ENCODE measurements at regions not wholly inside any gene's neighbourhood (a gene's known extent, or its start where the extent isn't known, plus 50 kb on each side); places are given as distances from the start of the nearest gene placed in this dataset.

DNA sequence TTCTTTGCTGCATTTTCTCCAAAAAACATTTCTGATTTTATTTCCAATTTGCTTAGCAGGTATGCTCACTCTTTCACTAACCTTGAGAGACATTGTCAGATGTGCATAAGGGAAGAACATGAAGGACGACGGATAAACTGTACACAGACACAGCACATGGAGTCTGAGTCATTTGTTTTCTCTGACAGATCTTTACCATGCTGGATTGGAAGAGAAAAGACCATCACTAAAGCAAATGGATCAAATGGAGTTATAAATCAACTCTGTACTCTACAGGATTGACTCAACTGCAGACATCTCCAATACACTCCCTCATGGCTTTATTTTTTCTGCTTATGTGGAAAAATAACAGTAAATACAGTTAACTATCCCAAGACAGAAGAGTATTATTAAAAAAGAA lies 90.2 kb upstream of the CTSC start:
- BruUV-seq (replicated peaks): no TSS peak
- Histone ChIP-seq H3K4me1 (ENCODE audit: control insufficient read depth in 1 of 2, insufficient read depth in 2 of 2, low read length in 2 of 2) (no peaks in the 10 kb centered on the region), H3K27me3 (ENCODE audit: insufficient read depth, low read length) (no peaks in the 10 kb centered on the region), H3K9me2 (ENCODE audit: insufficient read depth) (no peaks in the 10 kb centered on the region), H3K4me2 (ENCODE audit: low read length) (no peak overlapping the region), H2AFZ (ENCODE audit: low read depth, low read length, poor library complexity, severe bottlenecking) (no peak overlapping the region), H3K9ac (ENCODE audit: low read length) (no peak overlapping the region), H4K20me1 (ENCODE audit: insufficient read depth) (no peaks in the 10 kb centered on the region), H3K27ac (ENCODE audit: low read depth, low read length) (no peak overlapping the region), H3K9me3 (ENCODE audit: control insufficient read depth in 1 of 2, insufficient read depth in 1 of 2, low read depth in 1 of 2, low read length in 2 of 2) (no peaks in the 10 kb centered on the region), H3K79me2 (ENCODE audit: insufficient read depth, low read length) (no peaks in the 10 kb centered on the region), H3K4me3 (replicated peaks in 1 of 2; ENCODE audit: low read depth in 1 of 2, low read length in 2 of 2) (no peak overlapping the region), H3K36me3 (ENCODE audit: control insufficient read depth in 1 of 2, insufficient read depth in 2 of 2, low read length in 2 of 2) (no peaks in the 10 kb centered on the region)
- ChIA-PET CTCF (no interaction called here), POLR2A (no interaction called here), RAD21 (ENCODE audit: low non-redundant PET in 1 of 2, low total read pairs in 2 of 2, uncharacterized antibody in 2 of 2, unreplicated experiment in 2 of 2) (no interaction called here)
- intact Hi-C loops (cut with micrococcal nuclease): no loop called here
- ATAC-seq (no peak), DNase-seq (ENCODE audit: low read depth, low spot score) (no peak)
- TF ChIP-seq POLR2A (IDR thresholded peaks at IDR 0.05; ENCODE audit: borderline replicate concordance, extremely low read depth, insufficient read depth, insufficient read length) (no peak), ZNF274 (IDR thresholded peaks at IDR 0.05; ENCODE audit: low read depth, low read length) (no peak), JUND (IDR thresholded peaks at IDR 0.05) (no peak), ELF1 (IDR thresholded peaks at IDR 0.05; ENCODE audit: borderline replicate concordance, low read depth) (no peak), EZH2 (IDR thresholded peaks at IDR 0.05) (no peak), YY1 (IDR thresholded peaks at IDR 0.05; ENCODE audit: extremely low read depth, insufficient replicate concordance, low read depth, low read length) (no peak), EZH2phosphoT487 (IDR thresholded peaks at IDR 0.05; ENCODE audit: borderline replicate concordance) (no peak), SP1 (IDR thresholded peaks at IDR 0.05; ENCODE audit: low read depth) (no peak), SIN3A (IDR thresholded peaks at IDR 0.05; ENCODE audit: low read depth) (no peak), RAD21 (IDR thresholded peaks at IDR 0.05; ENCODE audit: low read depth) (no peak)
- TF ChIP-seq, protein P1, sequence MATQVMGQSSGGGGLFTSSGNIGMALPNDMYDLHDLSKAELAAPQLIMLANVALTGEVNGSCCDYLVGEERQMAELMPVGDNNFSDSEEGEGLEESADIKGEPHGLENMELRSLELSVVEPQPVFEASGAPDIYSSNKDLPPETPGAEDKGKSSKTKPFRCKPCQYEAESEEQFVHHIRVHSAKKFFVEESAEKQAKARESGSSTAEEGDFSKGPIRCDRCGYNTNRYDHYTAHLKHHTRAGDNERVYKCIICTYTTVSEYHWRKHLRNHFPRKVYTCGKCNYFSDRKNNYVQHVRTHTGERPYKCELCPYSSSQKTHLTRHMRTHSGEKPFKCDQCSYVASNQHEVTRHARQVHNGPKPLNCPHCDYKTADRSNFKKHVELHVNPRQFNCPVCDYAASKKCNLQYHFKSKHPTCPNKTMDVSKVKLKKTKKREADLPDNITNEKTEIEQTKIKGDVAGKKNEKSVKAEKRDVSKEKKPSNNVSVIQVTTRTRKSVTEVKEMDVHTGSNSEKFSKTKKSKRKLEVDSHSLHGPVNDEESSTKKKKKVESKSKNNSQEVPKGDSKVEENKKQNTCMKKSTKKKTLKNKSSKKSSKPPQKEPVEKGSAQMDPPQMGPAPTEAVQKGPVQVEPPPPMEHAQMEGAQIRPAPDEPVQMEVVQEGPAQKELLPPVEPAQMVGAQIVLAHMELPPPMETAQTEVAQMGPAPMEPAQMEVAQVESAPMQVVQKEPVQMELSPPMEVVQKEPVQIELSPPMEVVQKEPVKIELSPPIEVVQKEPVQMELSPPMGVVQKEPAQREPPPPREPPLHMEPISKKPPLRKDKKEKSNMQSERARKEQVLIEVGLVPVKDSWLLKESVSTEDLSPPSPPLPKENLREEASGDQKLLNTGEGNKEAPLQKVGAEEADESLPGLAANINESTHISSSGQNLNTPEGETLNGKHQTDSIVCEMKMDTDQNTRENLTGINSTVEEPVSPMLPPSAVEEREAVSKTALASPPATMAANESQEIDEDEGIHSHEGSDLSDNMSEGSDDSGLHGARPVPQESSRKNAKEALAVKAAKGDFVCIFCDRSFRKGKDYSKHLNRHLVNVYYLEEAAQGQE (IDR thresholded peaks at IDR 0.05; ENCODE audit: low read depth): no peak
- TF ChIP-seq, protein P2, sequence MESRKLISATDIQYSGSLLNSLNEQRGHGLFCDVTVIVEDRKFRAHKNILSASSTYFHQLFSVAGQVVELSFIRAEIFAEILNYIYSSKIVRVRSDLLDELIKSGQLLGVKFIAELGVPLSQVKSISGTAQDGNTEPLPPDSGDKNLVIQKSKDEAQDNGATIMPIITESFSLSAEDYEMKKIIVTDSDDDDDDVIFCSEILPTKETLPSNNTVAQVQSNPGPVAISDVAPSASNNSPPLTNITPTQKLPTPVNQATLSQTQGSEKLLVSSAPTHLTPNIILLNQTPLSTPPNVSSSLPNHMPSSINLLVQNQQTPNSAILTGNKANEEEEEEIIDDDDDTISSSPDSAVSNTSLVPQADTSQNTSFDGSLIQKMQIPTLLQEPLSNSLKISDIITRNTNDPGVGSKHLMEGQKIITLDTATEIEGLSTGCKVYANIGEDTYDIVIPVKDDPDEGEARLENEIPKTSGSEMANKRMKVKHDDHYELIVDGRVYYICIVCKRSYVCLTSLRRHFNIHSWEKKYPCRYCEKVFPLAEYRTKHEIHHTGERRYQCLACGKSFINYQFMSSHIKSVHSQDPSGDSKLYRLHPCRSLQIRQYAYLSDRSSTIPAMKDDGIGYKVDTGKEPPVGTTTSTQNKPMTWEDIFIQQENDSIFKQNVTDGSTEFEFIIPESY (IDR thresholded peaks at IDR 0.05; ENCODE audit: extremely low read depth, insufficient replicate concordance, low read length): no peak
- TF ChIP-seq, protein P3, sequence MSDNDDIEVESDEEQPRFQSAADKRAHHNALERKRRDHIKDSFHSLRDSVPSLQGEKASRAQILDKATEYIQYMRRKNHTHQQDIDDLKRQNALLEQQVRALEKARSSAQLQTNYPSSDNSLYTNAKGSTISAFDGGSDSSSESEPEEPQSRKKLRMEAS (IDR thresholded peaks at IDR 0.05): no peak
- TF ChIP-seq, protein P4, sequence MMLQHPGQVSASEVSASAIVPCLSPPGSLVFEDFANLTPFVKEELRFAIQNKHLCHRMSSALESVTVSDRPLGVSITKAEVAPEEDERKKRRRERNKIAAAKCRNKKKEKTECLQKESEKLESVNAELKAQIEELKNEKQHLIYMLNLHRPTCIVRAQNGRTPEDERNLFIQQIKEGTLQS (IDR thresholded peaks at IDR 0.05): no peak

Measured in HCT116 (cell line).